ENCODE measurements at regions not wholly inside any gene's neighbourhood (a gene's known extent, or its start where the extent isn't known, plus 50 kb on each side); places are given as distances from the start of the nearest gene placed in this dataset.

DNA sequence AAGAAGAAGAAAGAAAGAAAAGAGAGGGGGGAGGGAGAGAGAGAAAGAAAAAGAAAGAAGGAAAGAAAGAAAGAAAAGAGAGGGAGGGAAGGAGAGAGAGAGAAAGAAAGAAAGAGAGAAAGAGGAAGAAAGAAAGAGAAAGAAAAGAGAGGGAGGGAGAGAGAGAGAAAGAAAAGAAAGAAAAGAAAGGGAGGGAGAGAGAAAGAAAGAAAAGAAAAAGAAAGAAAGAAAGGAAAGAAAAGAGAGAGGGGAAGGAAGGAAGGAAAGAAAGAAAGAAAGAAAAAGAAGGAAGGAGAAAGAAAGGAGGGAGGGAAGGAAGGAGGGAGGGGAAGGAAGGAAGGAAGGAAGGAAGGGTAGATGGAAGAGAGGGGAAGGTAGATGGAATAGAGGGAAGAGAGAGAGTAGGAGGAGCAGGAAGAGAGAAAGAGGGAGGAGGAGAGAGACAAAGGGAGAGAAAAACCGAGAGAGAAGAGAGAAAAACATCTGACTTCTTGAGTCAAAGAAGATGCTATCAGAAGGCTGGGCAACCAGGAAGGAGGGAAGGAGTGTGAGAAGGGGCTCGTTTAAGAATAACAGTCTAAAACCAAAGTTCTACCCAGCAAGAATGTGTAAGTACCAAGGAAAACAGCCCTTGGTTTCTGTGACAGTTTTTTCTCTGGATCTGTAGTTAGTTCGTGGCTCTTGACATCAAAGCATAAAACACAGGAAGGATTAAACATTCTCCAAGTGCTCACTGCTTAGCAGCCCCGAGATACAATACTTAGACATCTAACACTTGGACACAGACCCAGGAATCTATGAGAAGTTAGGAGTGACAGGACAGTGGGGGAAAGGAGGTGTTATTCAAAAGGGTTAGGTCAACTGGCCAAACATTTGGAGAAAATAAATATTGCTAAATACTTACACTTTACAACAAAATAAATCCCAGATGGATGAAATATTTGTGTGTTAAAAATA is 131.9 kb upstream of the STMND1 start:
- TF ChIP-seq, protein P1, sequence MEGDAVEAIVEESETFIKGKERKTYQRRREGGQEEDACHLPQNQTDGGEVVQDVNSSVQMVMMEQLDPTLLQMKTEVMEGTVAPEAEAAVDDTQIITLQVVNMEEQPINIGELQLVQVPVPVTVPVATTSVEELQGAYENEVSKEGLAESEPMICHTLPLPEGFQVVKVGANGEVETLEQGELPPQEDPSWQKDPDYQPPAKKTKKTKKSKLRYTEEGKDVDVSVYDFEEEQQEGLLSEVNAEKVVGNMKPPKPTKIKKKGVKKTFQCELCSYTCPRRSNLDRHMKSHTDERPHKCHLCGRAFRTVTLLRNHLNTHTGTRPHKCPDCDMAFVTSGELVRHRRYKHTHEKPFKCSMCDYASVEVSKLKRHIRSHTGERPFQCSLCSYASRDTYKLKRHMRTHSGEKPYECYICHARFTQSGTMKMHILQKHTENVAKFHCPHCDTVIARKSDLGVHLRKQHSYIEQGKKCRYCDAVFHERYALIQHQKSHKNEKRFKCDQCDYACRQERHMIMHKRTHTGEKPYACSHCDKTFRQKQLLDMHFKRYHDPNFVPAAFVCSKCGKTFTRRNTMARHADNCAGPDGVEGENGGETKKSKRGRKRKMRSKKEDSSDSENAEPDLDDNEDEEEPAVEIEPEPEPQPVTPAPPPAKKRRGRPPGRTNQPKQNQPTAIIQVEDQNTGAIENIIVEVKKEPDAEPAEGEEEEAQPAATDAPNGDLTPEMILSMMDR (conservative IDR thresholded peaks at IDR 0.05): no peak
- no peak for TF ChIP-seq ZFX (IDR thresholded peaks at IDR 0.05)
